Heart right ventricle (tissue), 16 donors: ENCODE measurements at regions not wholly inside any gene's neighbourhood (a gene's known extent, or its start where the extent isn't known, plus 50 kb on each side); places are given as distances from the start of the nearest gene placed in this dataset.

Source experiments
- ATAC-seq, 8 donors: fragments of 200-7000 bp; cut with Tn5 transposase; one replicate each; pipeline ENCODE4 v1.9.1; 2020; ENCODE audit warnings: mild to moderate bottlenecking in 8 of 8, moderate library complexity in 8 of 8, moderate number of reproducible peaks in 1 of 8
- DNase-seq, 2 donors: peaks; one replicate each; pipeline ENCODE4 v3.0.0-alpha.2; 2020
- H3K27ac ChIP-seq, 10 donors: fragments of 200-600 bp; sonication (generic) in 2 of 10; one replicate each; pipeline versions ENCODE4 v1.5.0 to v1.8.0; 2020 to 2022; ENCODE audit warnings: mild to moderate bottlenecking in 3 of 10
- H3K27me3 ChIP-seq, 7 donors: fragments of 200-600 bp; one replicate each; pipeline ENCODE4 v1.8.0; 2021 to 2022; ENCODE audit warnings: mild to moderate bottlenecking in 2 of 7
- H3K36me3 ChIP-seq, 9 donors: fragments of 200-600 bp; sonication (generic) in 1 of 9; one replicate each; pipeline versions ENCODE4 v1.5.0 to v1.8.0; 2020 to 2022; ENCODE audit warnings: mild to moderate bottlenecking in 2 of 9
- H3K4me1 ChIP-seq, 9 donors: fragments of 200-600 bp; sonication (generic) in 1 of 9; one replicate each; pipeline versions ENCODE4 v1.5.0 to v1.8.0; 2020 to 2022; ENCODE audit warnings: mild to moderate bottlenecking in 4 of 9
- H3K4me3 ChIP-seq, 10 donors: fragments of 200-600 bp; sonication (generic) in 2 of 10; one replicate each; pipeline versions ENCODE4 v1.5.0 to v1.8.0; 2020 to 2022; ENCODE audit warnings: mild to moderate bottlenecking in 7 of 10, moderate library complexity in 2 of 10
- H3K9me3 ChIP-seq, 11 donors: fragments of 200-600 bp in 10 of 11; sonication (generic) in 2 of 11; one replicate each; pipeline versions ENCODE4 v1.5.0 to v1.8.0; 2013 to 2022; ENCODE audit warnings: mild to moderate bottlenecking in 2 of 11, control low read depth in 1 of 11, moderate library complexity in 1 of 11
- CTCF ChIP-seq, 9 donors: fragments of 200-600 bp; sonication (generic) in 2 of 9; IDR thresholded peaks; one replicate each; pipeline versions ENCODE4 v1.5.0 to v1.8.0; 2021 to 2022; ENCODE audit warnings: antibody characterized with exemption in 9 of 9, mild to moderate bottlenecking in 5 of 9, moderate library complexity in 1 of 9
- WGBS, 2 donors: extraction: QIAGEN DNeasy Blood & Tissue Kit; methylation state at CpG; one replicate each; pipeline ENCODE4 v1.1.7; 2013; ENCODE audit warnings: inconsistent platforms in 1 of 2; 5-methylcytosine and 5-hydroxymethylcytosine counted together
- intact Hi-C, 10 donors: fragments of 100-400 bp; cut with DNase I; formaldehyde crosslinking; loops; one replicate each; pipeline versions ENCODE4 v1.11.1 to v1.14.2; 2022
- donor health status: Arrhythmogenic right ventricular cardiomyopathy.
- donor health status: ischemic (EF 13 %, LVEDD 7.1; RV severe dilation, severe dysfunction).
- donor health status: healthy with polysubstance abuse.
- donor health status: DM: no; HTN: yes; CAD: no.
- donor health status: DM: no; HTN: no; CAD: no.
- donor health status: ischemic (EF 25% LVEDD 6.9; RV normal size, moderate dysfunction).
- donor health status: ischemic (EF 25% LVEDD 5.7; RV mildly dilated, moderate dysfunction).
- donor health status: healthy.
- donor health status: DM: yes; HTN: yes; CAD: no.
- donor health status: Ischemic cardiomyopathy.
- donor health status: ischemic (EF 35%, LVEDD 5.7; RV mildly dilated, moderate dysfunction).
- donor health status: nonischemic (EF 11% LVEDD 7.7; RV severe dilation, severe dysfunction).
- donor health status: DM: yes; HTN: yes; CAD: no.
- donor health status: PGD.
- donor health status: ischemic (EF 29% LVEDD 5.4; RV normal size, mild dysfunction).
- donor health status: nonischemic (EF 23%, LVEDD 6.1; RV moderate dilation, normal function).

GRCh38 chr12:41942354-41942753 lies 202.3 kb downstream of the GXYLT1 start:
- intact Hi-C loops, result no loop called here
- H3K27me3 ChIP-seq, result peaks cover 0 to 12% (median 0%) of the 10 kb centered on the region in 7 donors
- H3K36me3 ChIP-seq, result no peaks in the 10 kb centered on the region
- ATAC-seq, result no peak
- no peak overlapping the region for H3K4me3 ChIP-seq
- H3K27ac ChIP-seq, result no peak overlapping the region
- H3K4me1 ChIP-seq, result no peaks in the 10 kb centered on the region
- TF ChIP-seq CTCF (IDR thresholded peaks at IDR 0.05), result no peak
- peaks cover 0 to 16% (median 7%) of the 10 kb centered on the region in 11 donors for H3K9me3 ChIP-seq
- DNase-seq, result no peak

GRCh38 chr12:41941079-41941478 lies 203.6 kb downstream of the GXYLT1 start:
- no peak for TF ChIP-seq CTCF (IDR thresholded peaks at IDR 0.05)
- WGBS, 2 donors, result 94 to 97% methylated on average over 2 of the region's 2 CpGs
- intact Hi-C loops, result no loop called here

GRCh38 chr12:41940571-41940970 lies 204.1 kb downstream of the GXYLT1 start:
- no peak overlapping the region for H3K4me3 ChIP-seq
- WGBS, 2 donors, result 92 to 96% methylated on average over 1 of the region's 1 CpG
- ATAC-seq (no peak), DNase-seq (no peak)
- no peak for TF ChIP-seq CTCF (IDR thresholded peaks at IDR 0.05)
- H3K27ac ChIP-seq, result no peak overlapping the region
- intact Hi-C loops, result no loop called here
- peaks cover 0 to under 1% (median 0%) of the 10 kb centered on the region in 7 donors for H3K27me3 ChIP-seq
- no peaks in the 10 kb centered on the region for H3K36me3 ChIP-seq
- H3K4me1 ChIP-seq, result no peaks in the 10 kb centered on the region
- H3K9me3 ChIP-seq, result peaks cover 0 to 6% (median 0%) of the 10 kb centered on the region in 11 donors

More at GRCh38 chr12:41941079-41941478, 203.6 kb downstream of the GXYLT1 start:
- no peak for DNase-seq
- Histone ChIP-seq H3K27ac (no peak overlapping the region), H3K4me1 (no peaks in the 10 kb centered on the region), H3K36me3 (no peaks in the 10 kb centered on the region), H3K27me3 (peaks cover 0 to 6% (median 0%) of the 10 kb centered on the region in 7 donors), H3K4me3 (no peak overlapping the region), H3K9me3 (peaks cover 0 to 11% (median 3%) of the 10 kb centered on the region in 11 donors)
- ATAC-seq, result no peak

- intact Hi-C loops, result loop anchor here in 1 of 10 donors (10.0 kb wide), 1 partner anchor 88 kb away; no protein-coding TSS in a partner anchor
These were observed 208.3 kb downstream of the GXYLT1 start for GRCh38 chr12:41936333-41936732.

More at GRCh38 chr12:41936333-41936732, 208.3 kb downstream of the GXYLT1 start:
- DNase-seq, result no peak
- Histone ChIP-seq H3K4me1 (peaks cover 0 to 16% (median 0%) of the 10 kb centered on the region in 9 donors), H3K9me3 (no peaks in the 10 kb centered on the region), H3K36me3 (no peaks in the 10 kb centered on the region), H3K27ac (no peak overlapping the region), H3K27me3 (no peaks in the 10 kb centered on the region), H3K4me3 (no peak overlapping the region)
- no peak for ATAC-seq
- TF ChIP-seq CTCF (IDR thresholded peaks at IDR 0.05), result no peak
- WGBS, 2 donors, result 65 to 66% methylated on average over 5 of the region's 5 CpGs
